ENCODE measurements at regions not wholly inside any gene's neighbourhood (a gene's known extent, or its start where the extent isn't known, plus 50 kb on each side); places are given as distances from the start of the nearest gene placed in this dataset.

- TF ChIP-seq CTCF (IDR thresholded peaks at IDR 0.05), result no peak
- TF ChIP-seq POLR2AphosphoS5 (IDR thresholded peaks at IDR 0.05), result no peak
- TF ChIP-seq EP300 (IDR thresholded peaks at IDR 0.05), result no peak
- TF ChIP-seq POLR2A (IDR thresholded peaks at IDR 0.05; ENCODE audit: low read depth), result no peak
These were observed 278.3 kb upstream of the ZFHX3 start for GRCh38 chr16:73326221-73326620.
